Endothelial cell of hepatic sinusoid (primary cell): ENCODE measurements at regions not wholly inside any gene's neighbourhood (a gene's known extent, or its start where the extent isn't known, plus 50 kb on each side); places are given as distances from the start of the nearest gene placed in this dataset.

Experiments used
- in situ Hi-C: cut with HindIII; loops from 2 replicates; pipeline ENCODE4 v1.10.0; 2017; ENCODE audit warnings: low sequenced_read_pairs

DNA sequence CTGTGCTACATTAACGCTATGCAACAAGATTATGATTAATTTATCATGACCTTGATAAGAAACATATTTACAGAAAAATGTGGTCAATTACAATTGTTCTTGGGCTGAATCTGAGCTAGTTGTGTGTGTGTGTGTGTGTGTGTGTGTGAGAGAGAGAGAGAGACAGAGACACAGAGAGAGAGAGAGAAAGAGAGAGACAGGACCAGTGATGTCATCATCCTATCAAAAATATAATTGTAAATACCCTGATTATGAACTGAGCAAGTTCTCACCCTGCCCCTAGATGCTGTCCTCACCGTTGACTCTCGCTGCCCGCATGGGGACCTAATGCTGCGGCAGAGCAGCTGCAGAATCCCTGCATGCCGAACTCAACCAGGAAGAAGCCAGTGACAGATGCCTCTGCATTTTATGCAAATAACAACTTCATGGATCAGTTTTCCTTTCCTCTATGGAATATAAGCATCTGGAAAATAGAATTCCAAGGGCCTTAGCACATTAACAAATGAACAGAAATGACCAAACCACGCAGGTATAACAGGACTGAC, 512.5 kb downstream of the PLCL1 start:
- in situ Hi-C loops: loop anchor here (25.0 kb wide), 1 partner anchor 1420 kb away; no protein-coding TSS in a partner anchor

DNA sequence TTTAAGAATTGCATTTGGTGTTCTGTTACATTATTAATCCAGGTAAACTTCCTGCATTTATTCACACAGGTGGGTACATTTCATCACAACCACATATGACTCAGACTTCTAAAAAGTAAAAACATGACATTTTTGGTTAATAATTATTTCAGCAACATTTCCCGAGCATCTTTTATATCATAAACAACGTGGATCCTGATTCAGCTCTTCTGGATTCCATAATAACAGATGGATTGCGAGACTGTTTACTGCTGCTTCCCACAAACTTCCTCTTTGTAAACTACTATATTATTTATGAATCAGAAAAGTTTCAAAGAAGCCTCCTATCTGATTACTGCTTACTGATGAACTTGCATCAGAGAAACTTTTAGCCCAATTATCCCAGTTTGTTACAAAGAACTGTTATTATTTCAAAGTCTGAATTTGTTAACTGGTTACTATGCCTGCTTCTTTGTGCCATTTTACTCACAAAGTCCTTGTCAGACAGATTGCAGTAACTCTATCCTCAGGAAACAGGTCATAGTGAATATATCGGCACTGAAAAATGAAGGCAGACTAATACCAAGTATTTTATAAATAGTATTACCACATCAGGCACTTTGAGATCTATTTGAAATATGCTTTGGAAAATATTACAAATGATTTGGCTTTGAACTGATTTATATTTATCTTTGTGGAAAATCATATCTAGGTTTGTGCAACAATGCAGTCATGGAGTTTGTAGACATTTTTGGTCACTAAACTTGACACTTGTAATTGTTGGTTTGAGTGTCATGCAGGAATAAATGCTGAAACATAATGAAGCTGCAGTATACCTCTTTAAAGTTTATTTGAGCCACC, 511.6 kb downstream of the PLCL1 start:
- in situ Hi-C loops: loop anchor here (25.0 kb wide), 1 partner anchor 1421 kb away; no protein-coding TSS in a partner anchor

DNA sequence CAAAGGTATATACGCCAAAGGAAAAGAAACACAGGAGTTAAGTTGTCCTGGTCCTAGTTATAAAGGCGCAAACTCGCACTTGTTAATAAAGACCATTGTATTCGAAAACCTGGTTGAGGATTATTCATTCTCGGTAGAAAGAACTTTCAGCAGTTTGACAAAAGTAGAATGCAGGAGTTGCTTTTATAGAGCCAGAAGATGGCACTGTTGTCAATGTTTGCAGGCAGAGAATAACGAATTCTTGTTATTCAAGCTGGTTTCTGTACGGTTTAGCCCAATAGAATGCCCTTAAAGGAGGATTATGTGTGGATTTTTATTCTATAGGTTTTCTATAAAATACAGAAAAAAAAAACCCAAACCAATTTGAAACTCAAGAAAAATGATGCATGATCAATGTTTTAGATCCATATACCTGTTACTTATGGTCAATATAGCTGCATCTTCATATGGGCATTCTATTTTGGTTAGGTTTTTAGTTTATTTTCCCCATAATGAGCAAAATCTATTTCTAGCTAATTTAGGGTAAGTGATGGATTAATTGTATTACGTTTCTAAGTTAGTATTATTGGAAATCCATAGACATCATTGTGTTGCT, 510.3 kb downstream of the PLCL1 start:
- in situ Hi-C loops: loop anchor here (5.0 to 25.0 kb wide), 2 partner anchors 1173 to 1423 kb away; no protein-coding TSS in a partner anchor

DNA sequence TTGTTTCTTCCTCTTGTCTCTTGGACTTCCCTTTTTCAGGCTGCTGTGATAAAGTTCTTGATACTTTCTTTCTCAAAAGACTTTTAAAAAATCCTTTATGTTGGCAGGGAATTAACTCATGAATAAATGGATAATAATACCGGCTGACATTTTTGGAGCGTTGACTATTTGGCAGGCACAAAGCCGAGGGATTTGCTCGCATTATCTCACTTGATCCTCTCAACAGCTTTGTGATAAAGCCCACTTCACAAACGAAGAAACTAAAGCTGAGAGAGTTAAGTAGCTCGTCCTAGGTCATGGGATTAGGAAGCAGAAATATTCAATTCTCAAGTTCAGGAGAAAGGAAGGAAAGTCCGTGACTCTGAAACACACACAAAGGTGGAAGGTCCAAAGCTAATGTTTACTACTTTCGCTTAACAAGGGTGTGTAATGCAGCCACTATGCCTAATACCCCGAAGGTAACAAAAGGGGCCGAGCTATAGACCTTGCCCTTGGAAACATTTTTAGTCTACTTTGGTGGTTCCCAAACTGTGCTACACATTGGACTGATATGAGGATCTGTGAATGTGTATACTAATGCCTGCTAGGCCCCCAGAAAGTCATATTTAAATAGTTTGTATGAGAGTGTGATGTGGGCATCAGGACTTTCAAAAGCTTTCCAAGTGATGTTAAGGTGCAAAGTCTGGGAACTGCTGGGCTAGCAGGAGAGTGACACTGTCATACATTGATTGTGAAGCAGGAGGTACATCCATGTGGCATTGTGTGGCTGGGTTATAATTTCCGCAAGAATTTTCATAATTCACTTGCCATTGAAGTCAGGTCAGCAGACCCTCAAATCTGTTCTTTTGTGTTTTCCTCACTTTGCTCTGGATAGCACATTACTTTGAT, 508.4 kb downstream of the PLCL1 start:
- in situ Hi-C loops: loop anchor here (5.0 to 25.0 kb wide), 2 partner anchors 1174 to 1424 kb away; no protein-coding TSS in a partner anchor

DNA sequence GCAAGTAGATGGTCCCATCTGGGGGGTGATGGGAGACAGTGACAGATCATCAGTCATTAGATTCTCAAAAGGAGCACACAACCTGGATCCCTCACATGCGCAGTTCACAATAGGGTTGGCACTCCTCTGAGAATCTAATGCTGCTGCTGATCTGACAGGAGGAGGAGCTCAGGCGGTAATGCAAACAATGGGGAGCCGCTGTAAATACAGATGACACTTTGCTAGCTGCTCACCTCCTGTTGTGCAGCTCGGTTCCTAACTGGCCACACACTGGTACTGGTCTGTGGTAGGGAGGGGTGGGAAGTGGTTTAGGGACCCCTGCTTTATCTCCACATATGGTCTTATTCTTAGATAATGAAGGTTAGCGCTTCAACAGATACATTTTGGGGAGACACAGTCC, 506.6 kb downstream of the PLCL1 start:
- in situ Hi-C loops: loop anchor here (5.0 to 25.0 kb wide), 2 partner anchors 1176 to 1426 kb away; no protein-coding TSS in a partner anchor

DNA sequence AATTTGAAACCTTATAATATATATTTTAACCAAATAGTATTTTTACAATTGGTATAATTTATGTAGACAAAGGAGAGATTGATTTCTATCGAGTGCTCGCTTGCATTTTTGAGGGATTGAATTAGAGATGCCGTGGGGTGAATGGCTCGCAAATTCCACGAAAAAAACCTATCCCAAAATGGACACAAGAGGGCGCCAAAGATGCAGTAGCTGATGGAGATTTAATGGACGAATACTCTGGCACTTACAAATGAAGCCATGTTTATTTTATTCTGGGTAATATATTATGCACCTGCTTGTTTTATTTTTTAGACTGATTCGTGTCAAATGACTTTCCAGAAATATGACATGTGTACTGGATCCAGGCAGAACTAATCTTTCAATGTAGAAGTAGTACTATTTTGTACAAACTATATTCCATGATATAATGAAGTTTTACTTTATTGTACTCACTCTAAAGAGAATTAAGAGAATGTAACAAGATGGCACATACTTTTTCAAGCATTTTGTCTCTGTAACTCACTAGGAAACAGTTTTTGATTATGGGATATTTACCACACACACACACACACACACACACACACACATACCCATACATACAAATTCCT, 505.4 kb downstream of the PLCL1 start:
- in situ Hi-C loops: loop anchor here (5.0 to 25.0 kb wide), 2 partner anchors 1178 to 1428 kb away; no protein-coding TSS in a partner anchor

DNA sequence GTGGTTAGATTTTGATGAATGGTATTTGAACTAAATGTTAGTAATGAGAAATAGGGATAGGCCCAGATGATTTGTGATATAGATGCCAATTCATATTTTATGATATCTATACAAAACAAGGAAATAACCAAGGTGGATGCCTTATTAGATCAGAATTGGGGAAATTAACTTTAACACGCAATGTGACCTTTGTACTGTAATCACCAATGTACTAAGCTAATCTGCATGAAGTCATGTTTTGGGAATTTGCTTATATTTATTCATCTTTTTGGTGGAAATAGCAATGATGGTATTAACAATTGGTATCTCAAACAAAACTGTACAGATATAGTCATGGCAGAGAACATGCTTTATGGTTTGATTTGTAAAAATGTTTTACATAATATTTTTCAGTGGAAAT, 504.7 kb downstream of the PLCL1 start:
- in situ Hi-C loops: loop anchor here (25.0 kb wide), 1 partner anchor 1428 kb away; no protein-coding TSS in a partner anchor

DNA sequence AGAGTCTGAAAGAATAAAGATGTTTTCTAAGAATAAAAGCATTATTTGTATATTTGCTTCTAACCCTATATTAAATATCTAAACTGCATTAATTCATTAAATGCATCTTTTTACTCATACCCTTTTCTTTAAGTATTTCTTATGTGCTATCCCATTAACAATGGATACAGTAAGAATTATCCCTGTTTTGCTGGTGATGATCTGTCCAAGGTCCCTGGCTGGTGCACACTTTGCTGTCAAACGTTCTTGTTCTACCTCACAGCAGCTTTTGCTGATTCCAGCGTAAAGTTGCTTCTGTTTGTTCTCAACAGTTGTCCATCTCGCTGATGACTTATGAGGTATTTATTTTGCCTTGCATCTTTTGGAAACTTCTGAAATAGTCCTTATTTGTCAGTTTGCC, 504.0 kb downstream of the PLCL1 start:
- in situ Hi-C loops: loop anchor here (25.0 kb wide), 1 partner anchor 1429 kb away; no protein-coding TSS in a partner anchor

DNA sequence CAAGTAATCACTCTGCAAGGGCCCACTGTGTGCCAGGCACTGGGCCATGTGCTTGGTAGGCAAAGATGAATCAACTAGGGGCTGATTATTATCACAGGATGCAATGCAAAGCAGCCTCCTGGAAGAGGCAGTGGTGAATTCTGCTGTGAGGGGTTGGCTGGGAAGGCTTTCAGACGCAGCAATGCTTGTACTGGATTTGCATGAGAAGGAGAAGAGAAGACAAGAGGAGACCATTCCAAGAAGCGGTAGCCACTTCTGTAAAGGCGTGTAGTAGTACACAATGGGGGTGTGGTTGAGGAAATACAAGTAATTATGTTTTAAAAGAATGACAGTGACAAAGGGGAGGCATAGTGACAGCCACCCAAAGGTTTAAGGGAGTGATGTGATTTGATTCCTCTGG, 502.7 kb downstream of the PLCL1 start:
- in situ Hi-C loops: loop anchor here (25.0 kb wide), 1 partner anchor 1430 kb away; no protein-coding TSS in a partner anchor

DNA sequence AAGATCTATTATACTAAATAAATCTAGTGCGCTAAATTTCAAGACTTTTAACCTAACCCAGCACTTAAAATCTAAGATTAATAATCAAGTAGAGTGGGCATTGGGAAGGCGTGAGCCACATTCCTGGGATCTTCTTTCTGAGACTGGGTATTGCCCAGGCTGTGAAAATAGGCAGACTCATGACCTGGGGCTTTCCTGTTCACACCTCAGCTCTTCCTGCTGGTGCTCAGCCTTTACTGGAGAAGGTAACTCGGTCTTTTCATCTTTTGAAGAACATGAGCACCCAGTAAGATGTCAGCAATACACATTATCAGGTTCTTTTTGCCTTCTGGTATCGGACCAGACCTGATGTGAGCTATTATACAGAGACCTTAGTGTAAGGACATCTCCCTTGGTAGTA, 500.5 kb downstream of the PLCL1 start:
- in situ Hi-C loops: loop anchor here (25.0 kb wide), 1 partner anchor 1432 kb away; no protein-coding TSS in a partner anchor

DNA sequence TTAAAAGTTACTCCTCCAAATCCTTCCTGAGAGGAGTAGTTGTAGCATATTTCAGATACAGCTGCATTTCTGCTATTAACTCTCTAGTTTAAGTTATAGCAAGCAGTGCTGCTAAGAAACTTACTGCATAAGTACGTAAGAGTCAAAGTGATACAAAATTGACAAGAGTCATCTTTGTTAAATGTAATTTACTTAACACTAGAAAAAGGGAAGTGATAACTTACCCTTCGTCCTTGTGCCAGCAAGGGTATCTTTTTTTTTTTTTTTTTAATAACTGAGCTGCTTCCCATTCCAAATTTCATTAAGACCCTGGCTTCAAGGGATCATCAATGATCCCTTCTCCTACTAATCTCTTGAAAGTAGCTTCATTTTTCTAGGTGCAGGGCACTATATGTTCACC, 493.0 kb downstream of the PLCL1 start:
- in situ Hi-C loops: no loop called here

DNA sequence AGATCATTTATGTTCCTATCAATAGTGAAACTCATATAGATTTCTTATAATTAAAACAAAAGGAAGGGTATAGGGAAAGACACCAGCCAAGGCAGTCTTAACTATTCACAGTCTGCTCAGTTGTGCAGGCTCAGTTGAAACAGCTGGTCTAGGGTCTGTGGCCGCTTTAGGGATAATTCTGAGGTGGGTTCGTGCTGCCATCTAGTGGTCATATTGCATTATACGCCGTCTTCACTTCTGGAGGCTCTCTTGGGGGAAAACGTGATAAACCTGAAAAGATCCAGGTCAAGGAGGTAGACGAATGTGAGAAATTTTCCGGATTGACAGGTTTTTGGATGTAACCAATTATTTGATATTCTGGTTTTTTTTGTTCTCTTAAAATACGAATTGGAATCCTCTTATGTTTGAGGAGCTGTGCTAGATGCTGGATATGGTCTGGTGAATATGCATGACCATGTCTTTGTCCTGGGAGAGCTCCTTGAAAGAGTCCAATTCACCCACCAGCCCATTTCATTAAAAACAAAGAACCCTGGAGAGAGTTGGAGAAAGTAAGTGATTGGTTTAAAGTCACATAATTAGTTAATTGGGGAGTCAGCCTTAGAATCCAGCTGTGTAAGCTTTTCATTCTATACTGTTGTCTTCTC, 492.4 kb downstream of the PLCL1 start:
- in situ Hi-C loops: no loop called here

DNA sequence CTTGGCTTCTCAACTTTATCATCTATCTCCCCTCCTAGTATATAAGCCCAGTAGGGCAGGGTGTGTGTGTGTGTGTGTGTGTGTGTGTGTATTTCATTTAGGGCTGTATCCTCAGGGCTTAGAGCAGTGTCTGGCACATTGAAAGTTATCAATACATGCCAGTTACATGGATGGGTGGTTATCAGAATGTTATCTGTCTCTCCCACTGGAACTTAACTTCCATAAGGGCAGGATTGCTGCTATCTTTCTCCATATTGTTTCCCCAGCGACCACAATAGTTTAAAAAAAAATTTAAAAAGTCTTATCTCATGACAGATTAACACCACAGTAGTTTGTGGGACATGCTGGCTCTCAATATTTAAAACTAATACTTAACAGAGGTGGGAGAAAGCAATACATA, 488.9 kb downstream of the PLCL1 start:
- in situ Hi-C loops: no loop called here

DNA sequence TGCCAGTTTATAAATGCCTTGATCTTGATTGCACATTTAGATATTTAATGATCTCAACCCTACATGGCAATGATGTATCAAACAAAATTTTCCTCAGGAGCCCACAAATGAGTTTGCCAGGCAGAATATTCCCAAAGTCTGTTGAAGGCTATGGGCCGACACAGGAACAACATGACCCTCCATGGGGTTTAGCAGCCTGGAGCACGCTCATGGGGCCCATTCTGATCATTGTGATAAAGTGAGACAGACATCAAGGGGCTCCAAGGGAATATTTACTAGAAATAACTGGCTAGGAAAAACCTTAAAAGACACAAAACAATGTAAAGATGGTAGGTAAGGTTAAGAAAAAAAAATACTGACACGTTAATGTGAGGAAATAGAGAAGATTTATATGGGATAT, 485.4 kb downstream of the PLCL1 start:
- in situ Hi-C loops: no loop called here

DNA sequence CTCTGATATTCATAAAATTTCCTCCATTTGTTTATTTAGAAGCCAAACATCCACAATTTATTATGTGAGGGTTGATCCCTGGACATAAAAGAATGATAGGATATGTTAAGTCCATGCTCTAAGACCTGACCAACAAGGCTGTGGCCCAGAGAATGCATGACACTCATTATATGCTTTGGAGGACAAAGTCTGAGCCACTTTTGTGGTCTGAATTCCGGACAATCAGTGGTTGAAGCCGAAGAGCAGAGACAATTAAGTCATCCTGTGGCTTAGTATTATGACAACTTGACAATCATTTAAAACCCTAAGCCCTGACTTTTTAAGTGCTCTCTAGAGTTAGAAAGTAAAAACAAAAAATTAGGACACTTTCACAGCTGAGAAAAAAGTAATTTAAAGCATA, 483.3 kb downstream of the PLCL1 start:
- in situ Hi-C loops: no loop called here

DNA sequence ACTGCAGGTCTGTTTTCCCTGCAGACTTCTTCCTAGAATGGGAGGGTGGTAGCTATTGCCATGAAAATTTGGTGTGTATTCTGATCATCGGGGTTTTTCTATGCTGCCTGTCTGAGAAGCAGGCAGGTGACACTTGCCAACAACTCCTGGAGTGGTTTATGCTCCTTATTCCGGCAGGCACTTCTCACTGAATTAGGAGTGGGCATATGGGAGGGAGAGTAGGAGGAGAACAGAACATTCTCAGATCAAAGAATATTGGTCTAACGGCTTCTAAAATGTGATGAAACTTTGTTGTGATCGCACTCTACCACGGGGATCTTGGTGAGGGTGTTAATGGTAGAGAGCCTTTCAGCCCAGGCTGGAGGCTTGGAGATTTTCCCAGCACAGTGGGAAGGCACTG, 480.8 kb downstream of the PLCL1 start:
- in situ Hi-C loops: no loop called here

DNA sequence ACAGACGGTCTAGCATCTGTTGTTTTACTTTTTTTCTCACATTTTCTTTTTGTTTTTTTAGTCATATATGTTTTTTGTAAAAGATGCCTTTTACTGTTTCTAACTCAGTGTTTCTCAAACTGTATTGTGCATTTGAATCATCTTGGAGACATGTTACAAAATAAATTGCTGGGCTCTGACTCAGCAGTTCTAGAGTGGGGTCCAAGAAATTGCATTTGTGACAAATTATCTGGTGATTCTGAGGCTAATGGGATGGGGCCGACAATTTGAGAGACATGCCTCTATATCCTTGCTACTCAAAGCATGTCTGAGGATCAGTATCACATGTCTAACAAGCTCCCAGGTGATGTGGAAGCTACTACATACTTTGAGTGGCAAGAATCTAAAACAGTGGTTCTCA, 478.8 kb downstream of the PLCL1 start:
- in situ Hi-C loops: no loop called here

DNA sequence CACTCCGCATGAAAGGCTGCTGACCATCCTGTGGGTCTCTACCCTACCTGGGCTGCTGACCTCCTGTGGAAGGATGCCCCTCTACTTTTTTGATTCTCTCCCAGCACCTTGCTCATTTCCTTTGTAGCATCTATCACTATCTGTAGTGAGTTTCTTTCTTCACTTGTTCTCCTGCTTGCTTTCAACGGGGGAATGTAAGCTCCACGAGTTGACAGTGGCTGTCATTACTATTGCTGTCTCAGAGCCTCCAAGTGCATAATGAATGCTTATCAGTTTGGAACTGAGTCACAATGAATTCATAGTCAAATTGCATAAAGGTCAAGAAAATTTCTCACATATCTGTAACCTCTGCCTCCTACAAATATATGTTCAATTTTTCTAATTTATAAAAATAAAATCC, 477.7 kb downstream of the PLCL1 start:
- in situ Hi-C loops: no loop called here

DNA sequence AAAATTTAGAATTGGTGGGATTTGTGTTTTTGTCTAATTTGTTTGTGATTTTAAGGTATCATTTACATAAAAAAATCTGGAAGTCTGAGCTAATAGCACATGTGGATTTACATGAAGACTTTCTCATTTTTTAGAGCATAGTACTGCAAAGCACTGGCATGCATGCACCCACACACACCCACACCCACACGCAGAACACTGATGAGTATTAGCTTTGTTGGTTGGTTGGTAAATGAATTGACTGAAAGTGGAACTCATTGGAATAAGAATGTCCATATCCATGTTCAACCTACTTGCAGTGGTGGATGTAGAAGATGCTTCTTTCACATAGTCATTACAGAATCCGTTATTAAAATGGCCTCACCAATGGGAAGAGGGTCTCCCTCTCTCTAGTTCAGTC, 475.8 kb downstream of the PLCL1 start:
- in situ Hi-C loops: no loop called here

DNA sequence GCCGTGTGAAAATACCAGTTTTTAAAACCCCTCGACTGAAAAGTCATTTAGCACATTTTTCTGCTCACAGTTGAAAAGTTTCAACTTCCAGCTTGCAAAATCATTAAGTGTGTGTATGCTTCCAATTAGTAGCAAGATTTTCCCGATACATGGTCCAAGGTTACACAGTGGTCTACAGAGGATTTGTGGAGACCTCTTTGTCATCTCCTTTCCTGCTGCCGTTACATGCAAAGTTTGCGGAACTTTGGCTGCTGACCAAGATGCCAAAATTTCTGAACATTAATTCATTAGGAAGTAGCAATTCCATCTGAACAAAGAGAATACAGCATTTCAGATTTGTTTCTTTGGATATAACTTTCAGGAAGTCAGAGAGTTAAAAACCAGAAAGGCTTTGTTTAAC, 474.6 kb downstream of the PLCL1 start:
- in situ Hi-C loops: no loop called here
